GM21423 (cell line): ENCODE measurements at regions not wholly inside any gene's neighbourhood (a gene's known extent, or its start where the extent isn't known, plus 50 kb on each side); places are given as distances from the start of the nearest gene placed in this dataset.
"Not testable (repeated sequence)": the region's sequence is repeated elsewhere in the genome, so short reads cannot be mapped to it uniquely, and the experiment has no call there.

Experiments used
- ATAC-seq: cut with Tn5 transposase; IDR thresholded peaks from one replicate; pipeline ENCODE4 v1.9.1; 2021; ENCODE audit warnings: mild to moderate bottlenecking, moderate library complexity; ENCODE audit not compliant: unreplicated experiment

- no peak for ATAC-seq
Observed at GRCh38 chr2:33696234-33696633, 97.1 kb upstream of the FAM98A start.

GRCh38 chr2:33694904-33695303 lies 95.8 kb upstream of the FAM98A start:
- ATAC-seq, result no peak

DNA sequence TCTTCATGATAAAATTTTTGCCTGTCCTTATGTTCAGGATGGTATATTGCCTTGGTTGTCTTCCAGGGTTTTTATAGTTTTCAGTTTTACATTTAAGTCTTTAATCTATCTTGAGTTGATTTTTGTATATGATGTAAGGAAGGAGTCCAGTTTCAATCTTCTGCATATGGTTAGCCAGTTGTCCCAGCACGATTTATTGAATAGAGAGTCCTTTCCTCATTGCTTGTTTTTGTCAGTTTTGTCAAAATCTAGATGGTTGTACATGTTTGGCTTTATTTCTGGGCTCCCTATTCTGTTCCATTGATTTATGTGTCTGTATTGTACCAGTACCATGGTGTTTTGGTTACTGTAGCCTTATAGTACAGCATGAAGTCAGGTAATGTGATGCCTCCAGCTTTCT lies 91.6 kb upstream of the FAM98A start:
- ATAC-seq, result not testable (repeated sequence)

DNA sequence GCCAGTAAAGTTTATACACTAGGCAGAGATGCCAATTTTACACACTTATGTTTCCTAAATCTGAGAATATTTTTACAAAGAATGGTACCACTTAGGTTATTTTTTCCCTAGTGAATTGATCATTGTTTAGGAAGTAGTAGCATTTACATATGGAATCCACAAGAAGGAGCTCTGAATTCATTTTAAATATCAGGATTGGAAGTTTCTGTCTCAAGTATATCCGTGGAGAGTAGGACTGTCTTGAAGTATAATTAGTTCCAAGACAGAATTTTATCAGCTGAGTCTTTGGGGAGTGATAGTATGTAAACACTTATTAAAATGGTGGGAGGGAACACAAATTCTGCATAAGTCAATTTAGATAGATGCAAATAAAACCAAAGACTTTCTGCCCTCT lies 82.3 kb upstream of the FAM98A start:
- no peak for ATAC-seq

GRCh38 chr2:33680644-33681363 lies 81.7 kb upstream of the FAM98A start:
- ATAC-seq, result no peak

DNA sequence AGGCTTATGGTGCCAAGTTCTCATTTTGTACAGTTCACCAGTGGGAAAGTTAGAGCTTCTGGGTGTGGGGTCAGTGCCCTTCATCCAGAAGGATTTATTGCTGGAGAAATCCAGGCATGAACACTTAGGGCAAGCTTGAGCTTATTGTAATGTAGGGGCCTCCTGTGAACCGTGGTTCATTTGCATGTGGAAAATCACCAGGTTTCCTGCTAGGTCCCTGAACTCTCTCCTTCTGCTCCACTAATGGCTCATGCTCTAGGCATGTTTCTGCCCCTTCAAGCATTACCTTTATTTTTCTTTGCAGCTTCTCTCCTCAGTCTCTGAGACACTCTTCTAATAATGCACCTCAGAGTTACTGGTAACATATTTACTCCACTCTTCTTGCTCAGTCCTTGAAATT lies 79.3 kb upstream of the FAM98A start:
- no peak for ATAC-seq

- no peak for ATAC-seq
Observed at GRCh38 chr2:33673937-33674336, 74.8 kb upstream of the FAM98A start.

GRCh38 chr2:33672896-33673295 lies 73.8 kb upstream of the FAM98A start:
- no peak for ATAC-seq

GRCh38 chr2:33672389-33672788 lies 73.3 kb upstream of the FAM98A start:
- no peak for ATAC-seq

- ATAC-seq, result no peak
Observed at GRCh38 chr2:33671198-33671597, 72.1 kb upstream of the FAM98A start.

GRCh38 chr2:33670392-33670937 lies 71.4 kb upstream of the FAM98A start:
- no peak for ATAC-seq

DNA sequence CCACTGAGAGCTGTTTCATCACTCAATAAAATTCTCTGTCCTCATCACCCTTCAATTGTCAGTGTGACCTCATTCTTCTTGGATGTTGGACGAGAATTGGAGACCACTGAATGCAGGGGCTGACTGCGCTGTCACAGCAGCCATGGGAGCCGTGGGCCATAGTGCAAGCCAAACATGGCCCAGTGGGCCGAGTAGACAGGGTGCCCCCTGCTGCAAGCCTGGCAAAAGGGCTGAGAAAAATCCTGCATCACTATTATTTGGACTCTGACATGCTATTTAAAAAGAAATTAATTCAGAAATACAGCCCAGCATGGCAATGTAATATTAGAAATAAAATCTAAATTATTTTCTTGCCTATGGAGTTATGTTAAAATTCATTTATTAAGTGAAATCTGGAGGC lies 67.8 kb upstream of the FAM98A start:
- ATAC-seq, result no peak

DNA sequence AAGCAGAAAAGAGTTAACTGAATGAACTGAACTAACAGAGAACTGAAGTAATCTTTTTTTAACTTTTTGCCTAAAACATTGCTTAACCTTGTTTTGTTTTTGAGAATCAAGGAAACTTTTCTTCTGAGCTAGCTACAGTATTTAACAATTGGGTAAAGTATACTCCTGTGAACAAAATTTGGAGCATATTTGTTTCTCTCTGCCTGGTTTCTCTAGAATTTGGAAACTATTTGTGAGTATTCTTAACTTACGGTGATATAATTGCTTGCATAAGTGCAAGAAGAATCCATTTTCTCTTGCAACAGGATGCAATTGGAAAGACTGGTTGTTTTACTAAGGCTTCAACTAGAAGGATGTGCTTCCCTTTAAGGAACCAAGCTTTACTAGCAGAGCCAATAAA lies 65.9 kb upstream of the FAM98A start:
- ATAC-seq, result no peak

DNA sequence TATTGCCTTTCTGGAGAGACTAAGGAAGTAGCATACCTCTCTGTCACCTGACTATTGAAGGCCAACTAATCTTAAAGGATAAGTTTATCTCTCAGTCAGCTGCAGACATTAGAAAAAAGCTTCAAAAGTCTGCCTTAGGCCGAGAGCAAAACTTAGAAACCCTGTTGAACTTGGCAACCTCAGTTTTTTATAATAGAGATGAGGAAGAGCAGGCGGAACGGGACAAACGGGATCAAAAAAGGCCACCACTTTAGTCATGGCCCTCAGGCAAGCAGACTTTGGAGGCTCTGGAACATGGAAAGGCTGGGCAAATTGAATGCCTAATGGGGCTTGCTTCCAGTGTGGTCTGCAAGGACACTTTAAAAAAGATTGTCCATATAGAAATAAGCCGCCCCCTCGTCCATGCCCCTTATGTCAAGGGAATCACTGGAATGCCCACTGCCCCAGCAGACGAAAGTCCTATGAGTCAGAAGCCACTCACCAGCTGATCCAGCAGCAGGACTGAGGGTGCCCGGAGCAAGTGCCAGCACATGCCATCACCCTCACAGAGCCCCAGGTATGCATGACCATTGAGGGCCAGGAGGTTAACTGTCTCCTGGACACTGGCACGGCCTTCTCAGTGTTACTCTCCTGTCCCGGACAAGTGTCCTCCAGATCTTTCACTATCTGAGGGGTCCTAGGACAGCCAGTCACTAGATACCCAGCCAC lies 61.5 kb upstream of the FAM98A start:
- no peak for ATAC-seq

- no peak for ATAC-seq
Observed at GRCh38 chr2:33655626-33656320, 56.7 kb upstream of the FAM98A start.

DNA sequence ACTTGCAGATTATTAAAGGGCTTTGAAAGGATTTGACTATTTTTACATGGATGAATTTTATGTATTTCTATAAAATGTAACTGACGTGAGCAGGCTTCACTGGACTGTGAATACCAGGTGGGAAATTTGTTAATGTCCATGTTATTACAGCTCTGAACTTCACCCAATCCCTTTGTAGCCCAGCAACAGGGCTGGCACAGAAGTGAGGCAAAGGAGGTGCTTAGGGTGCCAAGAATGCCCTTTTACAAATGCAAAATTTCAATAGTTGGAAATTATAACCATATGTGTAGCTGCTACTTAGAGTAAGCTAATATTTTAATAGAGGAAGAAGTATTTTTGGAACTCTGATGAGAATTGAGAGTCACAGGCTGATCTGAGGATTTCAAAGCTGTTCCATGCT lies 53.7 kb upstream of the FAM98A start:
- ATAC-seq, result no peak

GRCh38 chr2:33650171-33650570 lies 51.1 kb upstream of the FAM98A start:
- no peak for ATAC-seq
